Adrenal gland (tissue), 9 donors: ENCODE measurements at regions not wholly inside any gene's neighbourhood (a gene's known extent, or its start where the extent isn't known, plus 50 kb on each side); places are given as distances from the start of the nearest gene placed in this dataset.

Experiments
- DNase-seq, 7 donors: peaks; one replicate each; pipeline ENCODE4 v3.0.0-alpha.2; 2019 to 2020
- H3K27ac ChIP-seq, 5 donors: fragments of 200-600 bp; sonication (generic) in 4 of 5; 1 replicate in 3 of 5; 2 replicates in 2 of 5; pipeline versions ENCODE4 v1.5.1 to v1.8.0; 2016 to 2020; ENCODE audit warnings: mild to moderate bottlenecking in 1 of 5
- H3K27me3 ChIP-seq: fragments of 200-600 bp; 2 replicates; pipeline ENCODE4 v1.8.0; 2021
- H3K36me3 ChIP-seq, 2 donors: fragments of 200-600 bp; replicated peaks in 1 of 2; 1 replicate in 1 of 2; 2 replicates in 1 of 2; pipeline versions ENCODE4 v1.5.1 to v1.8.0; 2018 to 2022
- H3K4me1 ChIP-seq, 2 donors: fragments of 200-600 bp; replicated peaks in 1 of 2; 1 replicate in 1 of 2; 2 replicates in 1 of 2; pipeline versions ENCODE4 v1.5.1 to v1.8.0; 2018 to 2021
- H3K4me3 ChIP-seq, 4 donors: fragments of 200-600 bp; sonication (generic) in 3 of 4; one replicate each; pipeline ENCODE4 v1.5.1; 2016 to 2018
- H3K9me3 ChIP-seq, 3 donors: fragments of 200-600 bp; sonication (generic) in 1 of 3; replicated peaks in 1 of 3; 1 replicate in 2 of 3; 2 replicates in 1 of 3; pipeline versions ENCODE4 v1.5.1 to v1.8.0; 2016 to 2021
- POLR2A ChIP-seq, 2 donors: fragments of 450-650 bp; IDR thresholded peaks; one replicate each; pipeline ENCODE4 v1.6.1; 2017; ENCODE audit warnings: antibody characterized with exemption in 2 of 2, mild to moderate bottlenecking in 2 of 2, moderate library complexity in 1 of 2
- WGBS, 4 donors: extraction: QIAGEN DNeasy Blood & Tissue Kit in 2 of 4; methylation state at CpG; one replicate each; pipeline versions ENCODE4 v1.1.5 to v1.1.7; 2013 to 2017; 5-methylcytosine and 5-hydroxymethylcytosine counted together
- intact Hi-C, 2 donors: fragments of 100-400 bp; cut with DNase I; formaldehyde crosslinking; loops; one replicate each; pipeline versions ENCODE4 v1.14.1 to v1.15.0; 2022 to 2023
- TF ChIP-seq, protein P1 (sequence below), 6 experiments: fragments of 450-650 bp in 4 of 6; fragments of 200-600 bp in 2 of 6; sonication (generic) in 1 of 6; IDR thresholded peaks; 1 replicate in 5 of 6; 2 replicates in 1 of 6; pipeline versions ENCODE4 v1.5.1 to v1.8.0; 2016 to 2021; ENCODE audit warnings: antibody characterized with exemption in 6 of 6, mild to moderate bottlenecking in 2 of 6, moderate library complexity in 1 of 6
- donor health status: healthy with polysubstance abuse.
- donor health status: Bipolar disorder and iron deficiency.
- donor health status: DM: yes; HTN: yes; CAD: no.
- donor health status: DM: no; HTN: no; CAD: no.
- donor health status: DM: no; HTN: no; CAD: no.

DNA sequence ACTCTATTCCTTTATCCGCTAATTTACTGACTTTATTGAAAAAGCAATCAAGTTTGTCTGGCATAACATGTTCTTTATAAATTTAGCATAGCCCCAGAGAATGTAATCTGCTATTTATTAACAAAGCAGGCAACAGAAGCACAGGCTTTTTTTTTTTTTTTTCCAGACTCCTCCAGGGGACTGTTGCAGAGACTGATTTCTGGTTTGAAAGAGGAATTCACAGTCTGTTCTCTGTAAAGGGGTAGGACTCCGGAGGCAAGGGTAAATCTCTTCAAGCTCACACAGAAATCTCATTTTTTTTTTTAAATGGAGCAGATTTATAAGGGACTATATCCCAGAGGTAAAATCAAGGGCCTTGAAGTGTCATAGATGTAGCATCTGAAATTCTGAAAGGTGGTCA lies 1386.5 kb upstream of the CDH8 start:
- Histone ChIP-seq H3K4me1 (no peaks in the 10 kb centered on the region), H3K36me3 (no peaks in the 10 kb centered on the region), H3K9me3 (peaks cover 0 to 8% (median 0%) of the 10 kb centered on the region in 3 donors), H3K27ac (no peak overlapping the region), H3K27me3 (no peaks in the 10 kb centered on the region), H3K4me3 (no peak overlapping the region)
- TF ChIP-seq, protein P1, sequence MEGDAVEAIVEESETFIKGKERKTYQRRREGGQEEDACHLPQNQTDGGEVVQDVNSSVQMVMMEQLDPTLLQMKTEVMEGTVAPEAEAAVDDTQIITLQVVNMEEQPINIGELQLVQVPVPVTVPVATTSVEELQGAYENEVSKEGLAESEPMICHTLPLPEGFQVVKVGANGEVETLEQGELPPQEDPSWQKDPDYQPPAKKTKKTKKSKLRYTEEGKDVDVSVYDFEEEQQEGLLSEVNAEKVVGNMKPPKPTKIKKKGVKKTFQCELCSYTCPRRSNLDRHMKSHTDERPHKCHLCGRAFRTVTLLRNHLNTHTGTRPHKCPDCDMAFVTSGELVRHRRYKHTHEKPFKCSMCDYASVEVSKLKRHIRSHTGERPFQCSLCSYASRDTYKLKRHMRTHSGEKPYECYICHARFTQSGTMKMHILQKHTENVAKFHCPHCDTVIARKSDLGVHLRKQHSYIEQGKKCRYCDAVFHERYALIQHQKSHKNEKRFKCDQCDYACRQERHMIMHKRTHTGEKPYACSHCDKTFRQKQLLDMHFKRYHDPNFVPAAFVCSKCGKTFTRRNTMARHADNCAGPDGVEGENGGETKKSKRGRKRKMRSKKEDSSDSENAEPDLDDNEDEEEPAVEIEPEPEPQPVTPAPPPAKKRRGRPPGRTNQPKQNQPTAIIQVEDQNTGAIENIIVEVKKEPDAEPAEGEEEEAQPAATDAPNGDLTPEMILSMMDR (IDR thresholded peaks at IDR 0.05): no peak
- TF ChIP-seq POLR2A (IDR thresholded peaks at IDR 0.05): no peak
- intact Hi-C loops: no loop called here
- no peak for DNase-seq
- WGBS, 4 donors: 75 to 86% (median 82%) methylated on average over 2 of the region's 2 CpGs

DNA sequence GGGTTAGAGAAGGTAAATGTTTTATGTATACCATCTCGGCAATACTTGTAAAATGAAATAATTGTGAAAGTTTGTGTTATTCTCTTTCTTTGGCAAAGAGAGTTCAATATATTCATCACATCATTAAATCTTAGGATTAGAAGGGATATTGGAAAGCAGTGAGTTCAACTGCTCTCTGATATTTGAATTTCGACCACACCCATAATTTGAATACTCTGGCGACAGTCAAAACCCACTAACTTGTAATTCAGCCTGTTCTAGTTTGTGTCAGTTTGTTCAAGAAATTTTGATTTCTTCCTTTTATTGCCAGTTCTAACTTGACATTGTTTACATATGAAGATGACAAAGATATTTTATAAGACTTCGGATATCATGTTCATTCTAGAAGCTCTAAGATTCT lies 1380.5 kb upstream of the CDH8 start:
- intact Hi-C loops: no loop called here
- WGBS, 4 donors: 65 to 78% (median 68%) methylated on average over 4 of the region's 4 CpGs
- H3K4me1 ChIP-seq: no peaks in the 10 kb centered on the region
- no peaks in the 10 kb centered on the region for H3K36me3 ChIP-seq
- DNase-seq: no peak
- H3K4me3 ChIP-seq: no peak overlapping the region
- no peaks in the 10 kb centered on the region for H3K27me3 ChIP-seq
- H3K9me3 ChIP-seq: no peaks in the 10 kb centered on the region
- H3K27ac ChIP-seq: no peak overlapping the region
- TF ChIP-seq, protein P1 (IDR thresholded peaks at IDR 0.05): no peak
- no peak for TF ChIP-seq POLR2A (IDR thresholded peaks at IDR 0.05)

DNA sequence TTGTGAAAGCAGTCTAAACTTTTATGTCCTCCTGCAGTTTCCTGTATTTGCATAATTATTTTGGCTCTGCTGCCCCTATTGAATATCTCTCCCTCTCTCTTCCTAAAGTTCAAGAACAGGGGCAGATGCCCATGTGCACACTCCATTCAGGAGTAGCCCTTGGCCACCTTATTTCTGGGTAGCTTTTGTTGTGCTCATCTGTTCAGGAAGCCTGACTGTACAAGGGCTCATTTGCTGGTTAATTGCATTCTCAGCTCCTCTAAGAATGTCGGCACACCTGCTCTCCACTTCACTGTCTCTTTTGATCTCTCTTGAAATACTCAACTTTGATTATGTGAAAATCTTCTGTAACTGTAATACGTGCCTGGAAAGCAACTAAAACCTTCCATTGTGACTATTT lies 1378.8 kb upstream of the CDH8 start:
- WGBS, 4 donors: 56 to 73% (median 66%) methylated on average over 2 of the region's 2 CpGs

DNA sequence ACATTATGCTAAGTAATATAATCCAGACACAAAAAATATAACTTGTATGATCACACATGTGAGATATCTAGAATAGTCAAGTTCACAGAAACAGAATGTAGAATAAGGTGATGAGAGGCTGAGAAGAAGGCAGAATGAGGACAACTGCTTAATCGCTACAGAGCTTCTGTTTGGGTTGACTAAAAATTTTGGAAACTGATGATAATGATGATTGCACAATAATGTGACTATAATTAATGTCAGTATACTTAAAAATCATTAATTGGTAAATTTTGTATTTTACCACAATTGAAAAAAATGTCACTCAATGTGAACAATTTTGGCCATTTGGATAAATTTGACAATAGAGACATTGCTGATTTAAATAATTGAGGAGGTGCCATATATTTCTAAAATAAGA lies 1374.4 kb upstream of the CDH8 start:
- DNase-seq: no peak
- Histone ChIP-seq H3K9me3 (no peaks in the 10 kb centered on the region), H3K36me3 (no peaks in the 10 kb centered on the region), H3K27me3 (no peaks in the 10 kb centered on the region), H3K4me3 (no peak overlapping the region), H3K27ac (no peak overlapping the region), H3K4me1 (no peaks in the 10 kb centered on the region)
- 80 to 90% (median 84%) methylated on average over 1 of the region's 1 CpG for WGBS, 4 donors
- intact Hi-C loops: no loop called here
- TF ChIP-seq, protein P1 (IDR thresholded peaks at IDR 0.05): no peak
- no peak for TF ChIP-seq POLR2A (IDR thresholded peaks at IDR 0.05)

More for the DNA sequence above, 1378.8 kb upstream of the CDH8 start:
- no peaks in the 10 kb centered on the region for H3K27me3 ChIP-seq
- no peak overlapping the region for H3K27ac ChIP-seq
- H3K9me3 ChIP-seq: no peaks in the 10 kb centered on the region
- H3K4me1 ChIP-seq: no peaks in the 10 kb centered on the region
- intact Hi-C loops: no loop called here
- no peak for TF ChIP-seq POLR2A (IDR thresholded peaks at IDR 0.05)
- TF ChIP-seq, protein P1 (IDR thresholded peaks at IDR 0.05): no peak
- DNase-seq: no peak
- no peaks in the 10 kb centered on the region for H3K36me3 ChIP-seq
- no peak overlapping the region for H3K4me3 ChIP-seq
